ENCODE measurements at regions not wholly inside any gene's neighbourhood (a gene's known extent, or its start where the extent isn't known, plus 50 kb on each side); places are given as distances from the start of the nearest gene placed in this dataset.
A peak's percentile ranks its signal among the peaks of the same experiment; 100 is the strongest.

- no peak overlapping the region for H3K4me3 ChIP-seq (ENCODE audit: low read depth, low read length)
- no peak for TF ChIP-seq CTCF (IDR thresholded peaks at IDR 0.05; ENCODE audit: insufficient read depth, low read length, poor library complexity, severe bottlenecking)
- H3K27me3 ChIP-seq (ENCODE audit: control insufficient read depth, insufficient read depth, low read length): peaks cover 22% of the 10 kb centered on the region
- no peaks in the 10 kb centered on the region for H3K36me3 ChIP-seq (ENCODE audit: control insufficient read depth, insufficient read depth, low read length)
- DNase-seq (ENCODE audit: low read depth): no peak
These were observed 70.9 kb upstream of the ACOT11 start for GRCh38 chr1:54477153-54477561.

GRCh38 chr1:54476530-54477109 lies 70.4 kb upstream of the SSBP3 start:
- Histone ChIP-seq H3K27me3 (ENCODE audit: control insufficient read depth, insufficient read depth, low read length) (peaks cover 22% of the 10 kb centered on the region), H3K36me3 (ENCODE audit: control insufficient read depth, insufficient read depth, low read length) (no peaks in the 10 kb centered on the region), H3K4me3 (ENCODE audit: low read depth, low read length) (no peak overlapping the region)
- TF ChIP-seq CTCF (IDR thresholded peaks at IDR 0.05; ENCODE audit: insufficient read depth, low read length, poor library complexity, severe bottlenecking): no peak
- DNase-seq (ENCODE audit: low read depth): no peak

GRCh38 chr1:54475946-54476516 lies 69.8 kb upstream of the SSBP3 start:
- Histone ChIP-seq H3K36me3 (ENCODE audit: control insufficient read depth, insufficient read depth, low read length) (no peaks in the 10 kb centered on the region), H3K27me3 (ENCODE audit: control insufficient read depth, insufficient read depth, low read length) (peaks cover 22% of the 10 kb centered on the region), H3K4me3 (ENCODE audit: low read depth, low read length) (no peak overlapping the region)
- no peak for DNase-seq (ENCODE audit: low read depth)
- TF ChIP-seq CTCF (IDR thresholded peaks at IDR 0.05; ENCODE audit: insufficient read depth, low read length, poor library complexity, severe bottlenecking): no peak

GRCh38 chr1:54475357-54475881 lies 69.2 kb upstream of the SSBP3 start:
- H3K4me3 ChIP-seq (ENCODE audit: low read depth, low read length): no peak overlapping the region

GRCh38 chr1:54474310-54475251 lies 68.4 kb upstream of the SSBP3 start:
- TF ChIP-seq CTCF (IDR thresholded peaks at IDR 0.05; ENCODE audit: insufficient read depth, low read length, poor library complexity, severe bottlenecking): no peak
- DNase-seq (ENCODE audit: low read depth): no peak
- peaks cover 18% of the 10 kb centered on the region for H3K27me3 ChIP-seq (ENCODE audit: control insufficient read depth, insufficient read depth, low read length)
- no peaks in the 10 kb centered on the region for H3K36me3 ChIP-seq (ENCODE audit: control insufficient read depth, insufficient read depth, low read length)
- H3K4me3 ChIP-seq (ENCODE audit: low read depth, low read length): peak overlapping the region; percentile 1

More at GRCh38 chr1:54475357-54475881, 69.2 kb upstream of the SSBP3 start:
- peaks cover 22% of the 10 kb centered on the region for H3K27me3 ChIP-seq (ENCODE audit: control insufficient read depth, insufficient read depth, low read length)
- no peak for DNase-seq (ENCODE audit: low read depth)
- H3K36me3 ChIP-seq (ENCODE audit: control insufficient read depth, insufficient read depth, low read length): no peaks in the 10 kb centered on the region
- TF ChIP-seq CTCF (IDR thresholded peaks at IDR 0.05; ENCODE audit: insufficient read depth, low read length, poor library complexity, severe bottlenecking): no peak

Measured in kidney epithelial cell (primary cell).